ENCODE measurements at regions not wholly inside any gene's neighbourhood (a gene's known extent, or its start where the extent isn't known, plus 50 kb on each side); places are given as distances from the start of the nearest gene placed in this dataset.
"Not testable (repeated sequence)": the region's sequence is repeated elsewhere in the genome, so short reads cannot be mapped to it uniquely, and the experiment has no call there.

DNA sequence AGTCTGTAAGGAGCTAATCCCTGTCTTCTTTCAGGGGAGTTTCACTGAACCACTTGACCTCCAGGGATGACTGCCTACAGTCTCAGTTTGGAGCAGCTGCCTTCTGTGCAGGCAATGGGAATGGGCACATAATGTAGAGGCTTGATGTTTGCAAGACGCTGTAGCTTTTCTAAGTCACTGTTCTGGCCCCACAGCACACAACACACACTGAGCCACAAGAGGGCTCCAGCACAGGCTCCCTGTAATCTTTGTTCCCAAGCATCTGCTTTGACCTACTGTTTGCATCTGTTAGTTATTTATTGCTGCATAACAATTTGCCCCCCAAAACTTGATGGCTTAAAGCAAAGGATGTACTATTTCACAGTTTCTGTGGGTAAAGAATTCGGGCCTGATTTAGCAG, 419.0 kb upstream of the ASIC2 start:
- no peak for DNase-seq

DNA sequence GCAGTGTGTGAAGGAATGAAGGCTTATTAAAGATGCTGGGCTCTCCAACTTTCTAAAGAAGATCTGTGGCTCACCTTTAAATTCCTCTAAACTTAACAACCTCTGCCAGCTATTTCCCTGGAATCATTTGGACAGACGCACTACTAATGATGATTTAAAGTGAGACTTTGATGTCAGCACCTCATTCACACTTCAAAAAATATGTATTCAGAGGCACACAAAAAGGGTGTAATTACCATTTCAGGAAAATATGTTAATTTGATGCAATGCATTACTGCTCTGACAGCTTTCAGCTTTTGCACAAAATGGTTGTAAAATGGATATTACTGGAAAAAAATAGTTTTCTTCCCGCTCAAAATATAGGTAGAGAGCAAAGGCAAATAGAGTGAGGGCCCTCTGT, 423.9 kb upstream of the ASIC2 start:
- no peak for DNase-seq

DNA sequence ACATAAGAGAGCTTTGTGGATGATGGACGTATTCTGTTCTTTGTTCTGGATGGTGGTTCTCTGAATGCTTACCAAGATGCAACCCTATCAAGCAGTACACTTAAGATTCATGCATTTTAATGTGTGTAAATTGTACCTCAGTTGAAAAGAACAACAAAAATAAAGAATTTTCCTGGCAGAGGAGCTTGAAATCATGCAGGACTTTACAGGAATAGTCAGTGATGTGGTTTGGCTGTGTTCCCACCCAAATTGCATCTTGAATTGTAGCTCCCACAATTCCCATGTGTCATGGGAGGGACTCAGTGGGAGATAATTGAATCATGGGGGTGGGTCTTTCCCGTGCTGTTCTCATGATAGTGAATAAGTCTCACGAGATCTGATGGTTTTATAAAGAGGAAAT, 430.6 kb upstream of the ASIC2 start:
- DNase-seq, result not testable (repeated sequence)

DNA sequence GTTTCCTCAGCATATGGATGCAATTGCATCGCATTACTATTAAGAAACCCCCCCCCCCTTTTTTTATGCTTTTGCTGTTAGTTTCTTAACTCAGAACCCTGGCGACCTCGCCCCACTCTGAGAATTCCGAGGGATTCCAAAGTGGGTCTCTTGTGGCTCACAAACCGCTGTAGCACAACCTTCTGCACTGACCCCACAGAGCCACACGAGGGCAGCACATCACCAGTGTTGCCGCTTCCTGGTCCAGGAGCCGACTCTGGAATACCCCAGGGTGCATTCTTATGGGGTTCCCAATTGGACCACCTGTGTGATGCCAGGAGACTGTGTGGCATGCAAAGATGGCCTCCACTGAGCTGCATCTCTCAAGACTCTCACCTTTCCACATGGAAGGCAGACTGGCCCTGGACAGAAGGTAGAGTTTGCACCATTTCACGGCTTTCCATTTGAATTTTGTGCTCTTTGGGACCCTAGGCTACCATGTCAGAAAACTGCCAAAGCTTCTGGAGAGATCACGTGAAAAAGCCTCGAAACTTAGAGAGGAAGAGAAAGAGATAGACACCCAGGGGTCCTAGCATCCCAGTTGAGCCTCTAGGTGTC, 432.7 kb upstream of the ASIC2 start:
- no peak for DNase-seq

DNA sequence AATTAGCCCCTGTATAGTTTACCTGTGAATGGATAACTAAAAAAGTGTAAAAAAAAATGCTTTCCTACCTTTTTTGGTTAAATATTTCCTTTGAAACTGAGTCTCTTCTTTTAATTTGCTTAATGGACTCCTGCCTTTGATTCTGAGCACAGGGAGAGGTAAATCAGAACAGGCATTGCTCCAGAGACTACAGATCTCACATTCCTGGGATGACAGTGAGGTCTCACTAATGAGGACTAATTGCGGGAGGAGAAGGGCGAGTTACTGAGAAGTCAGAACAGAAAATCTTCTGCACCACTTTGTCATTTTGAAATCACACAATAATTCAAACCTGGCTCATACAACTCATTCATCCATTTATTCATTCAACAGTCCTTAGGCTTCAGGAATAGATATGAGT, 437.0 kb upstream of the ASIC2 start:
- no peak for DNase-seq

DNA sequence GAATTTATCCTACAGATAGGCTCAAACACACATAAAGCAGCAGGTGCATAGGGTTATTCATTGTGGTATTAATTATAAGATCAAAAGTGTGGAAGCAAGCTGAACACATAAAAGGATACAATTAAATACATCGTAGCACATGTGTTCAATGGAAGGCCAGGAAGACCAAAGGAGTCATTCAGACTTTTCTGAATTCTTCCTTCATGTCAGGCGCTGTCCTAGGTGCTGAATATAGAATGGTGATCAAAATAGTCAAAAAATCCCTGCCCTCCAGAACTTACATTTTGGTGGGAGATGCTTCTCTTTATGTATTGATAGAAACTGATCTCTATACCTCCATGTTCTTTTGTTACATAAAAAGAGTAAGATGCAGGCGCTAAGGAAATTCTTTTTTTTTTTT, 439.0 kb upstream of the ASIC2 start:
- DNase-seq, result no peak

DNA sequence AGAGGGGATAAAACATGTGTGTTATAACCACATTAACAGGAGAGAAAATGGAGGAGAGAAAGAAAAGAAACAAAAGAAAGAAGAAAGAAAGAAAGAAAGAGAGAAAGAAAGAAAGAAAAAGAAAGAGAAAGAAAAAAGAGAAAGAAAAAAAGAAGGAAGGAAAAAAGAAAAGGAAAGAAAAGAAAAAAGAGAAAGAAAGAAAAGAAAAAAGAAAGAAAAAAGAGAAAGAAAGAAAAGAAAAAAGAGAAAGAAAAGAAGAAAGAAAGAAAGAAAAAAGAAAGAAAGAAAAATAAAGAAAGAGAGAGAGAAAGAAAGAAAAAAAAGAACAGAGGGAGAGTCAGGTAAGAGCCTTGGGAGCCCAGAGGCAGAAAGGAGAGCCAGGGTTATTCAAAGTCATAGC, 446.6 kb upstream of the ASIC2 start:
- DNase-seq, result no peak

DNA sequence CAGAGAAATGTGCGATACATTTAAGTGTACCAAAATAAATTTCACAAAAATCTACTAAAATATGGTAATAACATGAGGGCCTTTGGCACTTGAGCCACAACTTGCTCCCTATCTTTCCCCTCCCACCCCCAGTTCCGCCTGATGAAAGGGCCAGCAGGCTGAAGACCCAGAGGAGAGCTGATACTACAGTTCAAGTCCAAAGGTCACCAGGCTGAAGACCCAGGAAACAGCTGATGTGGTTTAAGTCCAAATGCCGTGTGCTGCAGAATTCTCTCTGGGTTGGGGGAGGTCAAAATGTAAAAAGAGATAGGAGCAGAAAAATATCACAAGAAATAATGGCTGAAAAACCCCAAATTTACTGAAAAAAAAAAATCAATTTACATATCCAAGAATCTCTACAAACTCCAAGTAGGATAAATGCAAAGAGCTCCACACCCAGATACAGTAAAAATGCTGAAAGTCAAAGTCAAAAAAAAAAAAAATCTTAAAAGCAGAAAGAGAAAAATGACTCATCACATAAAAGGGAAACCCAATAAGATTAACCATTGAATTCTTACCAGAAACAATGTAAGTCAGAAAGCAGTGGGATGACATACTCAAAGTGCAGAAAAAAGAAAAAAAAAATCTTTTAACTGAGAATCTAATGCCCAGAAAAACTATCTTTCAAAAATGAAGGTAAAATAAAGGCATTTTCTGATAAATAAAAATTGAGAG, 452.1 kb upstream of the ASIC2 start:
- no peak for DNase-seq

DNA sequence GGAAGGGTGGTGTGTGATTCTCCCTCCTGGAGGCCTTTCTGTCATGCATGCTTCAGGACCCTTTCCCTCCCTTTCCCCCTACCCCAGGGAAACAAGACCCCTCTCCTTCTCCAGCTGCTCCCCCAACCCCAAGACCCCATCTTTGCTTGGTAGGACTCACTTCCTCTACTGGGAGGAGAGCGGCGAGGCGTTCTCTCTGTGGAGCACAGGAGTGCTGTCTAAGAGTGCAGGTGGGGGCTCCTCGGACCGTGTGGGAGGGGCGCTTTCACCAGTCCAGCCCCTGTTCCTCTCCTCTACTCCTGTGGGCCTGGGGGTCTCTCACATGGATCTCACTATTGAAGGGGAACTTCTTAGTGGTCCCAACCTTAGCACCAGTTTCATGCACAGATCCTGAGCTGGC, 456.1 kb upstream of the ASIC2 start:
- no peak for DNase-seq

DNA sequence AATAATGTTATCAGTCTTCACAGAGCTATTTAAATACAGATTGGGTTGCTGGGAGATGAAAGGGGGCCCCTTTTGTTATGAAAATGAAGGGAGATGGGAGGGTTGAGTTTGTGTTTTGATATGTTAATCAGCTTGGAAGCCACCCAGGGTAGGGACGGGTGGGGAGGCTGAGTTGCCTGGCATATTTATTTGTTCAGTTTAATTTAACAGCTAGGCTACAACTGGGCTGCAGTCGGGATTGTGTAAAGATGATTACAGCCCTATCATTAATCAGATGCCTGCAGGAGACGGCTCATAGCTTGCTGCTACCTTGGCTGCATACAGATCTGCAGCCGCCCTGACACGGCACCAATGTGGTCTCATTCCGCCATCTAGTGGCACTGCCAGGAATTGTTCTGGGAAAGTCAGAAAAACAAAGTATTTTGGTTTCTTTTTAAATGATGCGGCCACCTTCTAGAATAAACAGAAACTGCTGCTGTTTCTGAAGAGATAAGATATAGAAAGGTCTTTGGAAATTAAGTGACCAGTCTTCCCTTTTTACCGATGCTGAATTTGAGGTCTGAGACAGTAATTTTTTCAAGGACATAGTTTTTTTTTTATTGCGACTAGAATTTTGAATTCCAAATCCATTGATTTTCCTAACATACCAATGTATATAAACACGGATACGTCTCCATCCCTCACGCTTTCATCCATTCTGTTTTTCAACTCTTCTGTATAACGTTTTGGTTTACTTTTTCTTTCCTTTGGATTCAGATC, 458.0 kb upstream of the ASIC2 start:
- DNase-seq, result peak in 1 of 2 experiments; percentile 4

DNA sequence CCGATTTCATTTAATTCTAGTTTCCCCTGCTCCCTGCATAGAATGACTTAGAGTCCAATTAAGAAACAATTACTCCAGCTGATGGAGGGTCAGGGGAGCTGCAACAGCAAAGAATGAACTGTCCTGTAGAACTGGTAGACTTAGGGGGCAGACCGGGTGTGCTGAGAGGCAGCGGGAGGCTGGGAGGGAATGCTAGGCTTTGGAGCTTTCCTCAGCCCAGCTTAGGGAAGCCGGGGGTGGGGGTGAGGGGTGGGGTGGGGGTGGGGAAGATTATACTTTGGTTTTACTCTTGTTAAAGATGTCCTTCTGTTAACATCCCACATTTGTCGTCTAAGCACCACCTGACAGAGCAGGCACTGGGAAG, 458.6 kb upstream of the ASIC2 start:
- no peak for DNase-seq

DNA sequence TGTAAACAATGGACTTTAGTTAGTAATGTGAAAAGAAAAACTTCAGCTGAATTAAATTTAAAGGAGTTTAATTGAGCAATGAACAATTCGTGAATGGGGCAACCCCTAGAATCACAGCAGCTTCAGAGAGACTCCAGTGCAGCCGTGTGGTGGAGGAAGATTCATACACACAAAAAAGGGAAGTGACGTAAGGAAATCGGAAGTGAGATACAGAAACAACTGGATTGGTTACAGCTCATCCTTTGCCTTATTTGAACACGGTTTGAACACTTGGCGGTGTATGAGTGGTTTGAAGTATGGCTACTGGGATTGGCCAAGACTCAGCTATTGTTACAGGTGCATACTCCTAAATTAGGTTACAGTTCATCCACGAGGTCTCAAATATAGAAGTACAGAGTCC, 460.4 kb upstream of the ASIC2 start:
- DNase-seq, result no peak

DNA sequence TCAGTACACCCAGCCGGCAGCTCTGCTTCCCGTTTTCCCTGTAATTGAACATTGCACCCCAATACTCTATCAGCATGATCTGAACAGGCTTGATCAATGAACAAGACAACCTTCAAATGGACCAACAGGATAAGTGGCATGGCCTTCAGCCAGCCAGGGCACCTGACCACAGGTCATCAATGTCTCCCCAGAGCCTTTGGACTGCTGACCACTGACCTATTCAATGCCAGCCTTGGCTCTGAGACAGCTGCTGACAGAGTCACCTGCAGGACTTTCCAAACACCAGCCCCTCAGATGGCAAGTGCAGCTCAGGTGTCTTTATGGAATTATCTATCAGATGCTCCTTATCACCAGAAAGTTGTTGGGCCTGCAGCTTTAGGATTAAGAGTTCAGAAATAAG, 462.9 kb upstream of the ASIC2 start:
- no peak for DNase-seq

DNA sequence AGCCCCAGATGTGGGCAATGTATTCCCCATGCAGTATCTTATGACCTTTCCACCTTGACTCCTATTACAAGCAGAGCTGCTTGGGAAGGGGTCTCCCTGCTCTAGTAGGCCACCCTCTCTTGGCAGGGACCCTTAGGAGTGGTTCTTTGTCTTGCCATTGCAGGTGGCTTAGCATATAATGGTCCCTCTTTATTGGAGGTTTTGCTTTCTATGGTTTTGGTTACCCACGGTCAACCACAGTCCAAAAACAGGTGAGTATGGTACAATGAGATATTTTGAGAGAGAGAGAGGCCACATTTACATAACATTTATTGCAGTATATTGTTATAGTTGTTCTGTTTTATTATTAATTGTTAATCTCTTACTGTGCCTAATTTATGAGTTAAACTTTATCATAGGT, 472.8 kb upstream of the ASIC2 start:
- DNase-seq, result no peak

DNA sequence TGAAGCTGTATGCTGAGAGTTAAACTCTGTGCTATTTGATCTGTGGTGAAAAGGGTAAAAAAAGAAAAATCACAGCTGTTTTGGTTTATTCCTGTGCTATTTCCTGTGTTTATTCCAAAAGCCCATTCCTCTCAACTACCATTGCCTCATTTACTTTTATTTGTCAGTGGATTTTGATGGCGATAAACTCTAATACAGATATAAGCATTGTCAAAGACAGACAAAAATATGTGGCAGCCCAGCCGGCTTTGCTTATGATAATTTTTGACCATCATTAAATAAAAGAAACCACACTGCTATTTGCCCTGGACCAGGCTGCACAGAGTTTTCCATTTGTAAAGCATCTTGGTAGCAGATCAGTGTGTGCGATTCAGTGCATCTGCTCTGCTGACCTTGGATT, 473.6 kb upstream of the ASIC2 start:
- no peak for DNase-seq

DNA sequence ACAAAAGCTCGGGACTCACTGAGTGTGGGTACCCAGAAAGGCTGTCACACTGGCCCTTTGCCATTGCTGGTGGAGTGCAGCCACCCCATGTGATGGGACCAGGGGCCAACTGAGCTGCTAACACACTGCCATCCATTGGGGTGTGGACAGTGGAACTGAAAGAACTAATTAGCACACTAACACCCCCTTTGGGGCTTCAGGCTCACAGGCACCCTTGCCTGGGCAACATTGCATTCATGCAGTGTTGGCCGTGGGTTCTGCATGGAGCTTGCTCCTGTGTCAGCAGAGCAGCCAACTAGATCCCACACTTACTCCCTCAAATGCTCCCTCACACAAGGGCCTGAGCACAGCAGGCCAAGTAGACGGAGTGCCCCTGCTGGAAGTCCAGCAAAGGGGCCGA, 476.0 kb upstream of the ASIC2 start:
- DNase-seq, result no peak

DNA sequence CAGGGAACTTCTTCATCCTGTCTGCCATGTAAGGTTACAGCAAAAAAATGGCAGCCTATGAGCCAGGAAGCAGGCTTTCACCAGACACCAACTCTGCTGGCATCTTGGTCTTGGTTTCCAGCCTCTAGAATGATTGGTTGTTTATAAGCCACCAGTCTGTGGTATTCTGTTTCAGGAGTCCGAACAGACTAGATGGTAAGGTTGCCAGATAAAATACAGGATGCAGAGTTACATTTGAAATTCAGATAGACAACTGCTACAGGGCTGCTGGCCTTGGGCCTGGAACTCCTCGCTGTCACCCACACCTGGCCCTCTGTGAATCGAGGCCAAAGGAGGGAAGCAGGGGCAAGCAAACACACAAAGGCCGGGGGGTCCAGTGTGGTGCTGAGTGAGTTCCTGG, 478.8 kb upstream of the CCL2 start:
- no peak for DNase-seq

DNA sequence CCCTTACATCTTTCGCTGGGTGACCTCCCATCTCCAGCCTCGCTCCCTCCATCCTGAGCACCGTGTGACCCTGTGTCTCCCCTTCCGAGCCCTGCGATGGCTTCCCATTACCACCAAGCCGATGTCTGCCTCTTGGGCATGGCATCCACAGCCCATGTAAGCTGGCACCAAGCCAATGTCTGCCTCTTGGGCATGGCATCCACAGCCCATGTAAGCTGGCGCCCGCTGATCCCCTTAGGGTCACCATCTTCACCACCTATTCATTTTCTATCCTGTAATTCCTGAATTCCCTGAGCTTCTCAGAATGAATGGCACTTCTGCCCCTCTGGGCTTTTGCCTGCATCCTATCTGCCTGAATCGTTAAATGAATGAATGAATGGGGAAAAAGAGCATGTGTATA, 478.2 kb upstream of the CCL2 start:
- no peak for DNase-seq

DNA sequence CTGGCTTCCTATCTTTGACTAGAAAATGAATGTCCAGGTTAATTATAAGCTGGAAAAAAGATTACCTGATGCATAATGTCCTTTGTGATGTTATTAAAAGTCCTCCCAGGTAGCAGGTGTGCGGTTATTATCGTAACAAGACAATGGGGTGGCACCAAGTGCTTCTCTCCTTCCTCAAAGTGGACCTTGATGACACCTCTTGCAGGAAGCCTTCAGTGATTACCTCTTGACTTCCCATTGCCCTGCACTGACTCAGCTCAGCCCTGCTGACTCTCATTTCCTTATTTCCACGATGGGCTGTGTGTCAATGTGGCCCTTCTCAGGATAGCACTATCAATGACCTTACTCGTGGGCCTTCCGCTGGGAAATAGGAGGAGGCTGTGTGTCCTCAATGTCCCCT, 477.4 kb upstream of the CCL2 start:
- DNase-seq, result no peak

DNA sequence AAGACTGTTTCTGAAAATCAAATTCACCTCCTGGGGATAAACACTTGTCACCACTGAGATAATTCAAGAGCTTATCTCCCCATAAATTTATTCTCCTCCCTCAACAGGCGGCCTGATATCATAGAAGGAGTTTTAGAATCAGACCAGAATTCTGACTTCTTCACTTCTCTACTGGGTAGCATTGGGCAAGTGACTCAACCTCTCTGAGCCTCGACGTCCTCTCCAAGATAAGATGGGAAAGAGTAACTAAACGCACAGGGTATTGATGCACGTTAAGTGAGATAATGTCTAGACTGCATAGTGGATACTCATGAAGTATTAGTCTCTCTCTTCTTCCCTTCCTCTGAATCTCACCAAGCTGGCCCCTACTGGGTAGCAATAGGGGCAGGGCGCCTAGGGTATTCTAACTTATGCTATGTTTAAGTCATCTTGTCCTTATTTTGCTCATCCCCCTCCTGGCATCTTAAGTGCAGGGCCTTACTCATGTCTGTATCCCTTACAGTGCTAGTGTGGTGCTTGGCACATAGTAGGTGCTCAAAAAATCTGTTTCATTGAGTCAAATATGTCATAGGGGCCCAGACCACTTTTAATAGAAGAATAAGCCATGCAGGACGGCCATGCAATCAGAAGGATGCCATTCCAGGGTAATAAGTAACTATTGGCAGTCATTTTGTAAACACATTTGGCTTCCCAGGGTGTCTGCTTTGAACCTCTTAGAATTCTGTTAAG, 476.4 kb upstream of the CCL2 start:
- DNase-seq, result no peak

DNA sequence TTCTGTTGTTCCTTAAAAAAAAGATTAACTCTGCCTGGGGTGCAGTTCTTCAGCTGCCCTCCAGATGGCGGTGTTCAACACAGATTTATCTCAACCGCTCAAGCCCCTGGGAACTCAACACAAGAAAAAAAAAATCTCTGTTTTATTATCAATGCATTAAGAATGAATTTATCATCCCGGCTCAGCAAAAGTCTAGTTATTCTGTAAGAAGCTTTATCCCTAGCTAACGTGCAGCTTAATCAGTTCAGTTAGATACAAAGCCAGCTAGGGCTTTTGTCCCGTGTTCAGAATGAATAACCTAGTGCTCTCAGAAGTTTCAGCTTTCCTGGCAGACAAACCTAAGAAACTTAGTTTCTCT, 475.9 kb upstream of the CCL2 start:
- peak in 1 of 2 experiments; percentile 50 for DNase-seq

DNA sequence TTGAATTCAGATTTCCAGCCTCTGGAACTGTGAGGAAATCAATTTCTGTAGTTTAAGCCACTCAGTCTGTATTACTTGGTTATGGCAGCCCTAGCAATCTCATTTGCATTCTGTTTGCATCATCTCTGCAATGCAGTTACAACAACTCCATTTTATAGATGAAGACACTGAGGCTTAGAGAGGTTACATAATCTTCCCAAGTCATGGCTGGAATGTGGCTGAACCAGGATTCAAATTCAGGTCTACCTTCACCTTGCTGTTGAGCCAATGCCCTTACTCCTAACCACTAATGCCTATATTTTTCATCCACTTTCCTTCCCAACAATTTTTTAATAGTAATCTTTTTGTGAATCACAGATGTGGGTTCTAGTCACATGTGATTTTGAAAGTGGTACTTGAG, 469.8 kb upstream of the CCL2 start:
- no peak for DNase-seq

DNA sequence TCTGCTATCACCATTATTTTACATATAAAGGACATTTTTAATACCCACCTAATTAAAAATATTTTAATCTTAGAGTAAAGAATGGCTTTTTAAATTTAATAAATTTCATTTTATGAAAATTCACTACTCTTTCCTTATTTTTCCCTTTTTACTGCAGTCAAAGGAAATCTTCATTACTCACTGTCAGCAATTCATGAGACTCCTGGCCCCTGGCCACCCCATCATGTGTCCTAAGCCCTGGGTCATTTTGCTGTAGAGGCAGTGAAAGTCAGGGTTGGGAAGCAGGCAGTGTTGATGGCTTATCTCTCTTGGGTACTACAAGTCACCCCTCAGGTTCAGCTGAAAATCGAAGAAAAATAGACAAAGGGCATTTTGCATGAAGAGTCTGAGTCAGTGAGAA, 468.6 kb upstream of the CCL2 start:
- no peak for DNase-seq

DNA sequence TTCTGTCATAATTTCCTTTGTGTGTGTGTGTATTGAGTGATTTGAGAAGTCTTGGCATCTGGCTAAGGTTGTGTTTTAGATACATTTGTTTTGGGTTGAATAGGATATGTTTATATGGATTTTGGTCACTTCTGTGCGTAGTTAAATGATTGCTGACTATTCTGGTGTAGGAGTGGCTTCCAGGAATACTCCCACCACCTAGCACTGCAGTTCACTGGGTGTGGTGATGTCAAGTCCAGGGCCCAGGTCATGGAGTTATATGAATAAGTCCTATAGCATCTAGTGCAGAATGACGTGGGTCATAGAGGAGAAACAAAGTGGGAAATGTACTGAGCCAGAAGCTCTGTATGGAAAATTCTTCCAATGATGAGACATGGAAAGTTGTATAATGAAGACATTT, 465.4 kb upstream of the CCL2 start:
- DNase-seq, result no peak

Measured in SW 1271 (cell line).